Type B pancreatic cell (in vitro differentiated cells): ENCODE measurements at regions not wholly inside any gene's neighbourhood (a gene's known extent, or its start where the extent isn't known, plus 50 kb on each side); places are given as distances from the start of the nearest gene placed in this dataset.

Experiments used
- DNase-seq: peaks from one replicate; pipeline ENCODE4 v3.0.0; 2021; ENCODE audit warnings: mixed read lengths; ENCODE audit not compliant: unreplicated experiment; ENCODE audit errors: extremely low spot score
- H3K27ac Mint-ChIP-seq: 2 replicates; pipeline ENCODE4 v1.8.0; 2021; ENCODE audit warnings: mild to moderate bottlenecking, mixed read lengths
- H3K27me3 Mint-ChIP-seq: 2 replicates; pipeline ENCODE4 v1.8.0; 2021; ENCODE audit warnings: mixed read lengths
- H3K36me3 Mint-ChIP-seq: 2 replicates; pipeline ENCODE4 v1.8.0; 2021; ENCODE audit warnings: mixed read lengths
- H3K4me1 Mint-ChIP-seq: one replicate; pipeline ENCODE4 v1.8.0; 2021; ENCODE audit warnings: mixed read lengths; ENCODE audit not compliant: unreplicated experiment
- H3K4me3 Mint-ChIP-seq: 2 replicates; pipeline ENCODE4 v1.8.0; 2021; ENCODE audit warnings: mild to moderate bottlenecking, mixed read lengths
- H3K9me3 Mint-ChIP-seq: 2 replicates; pipeline ENCODE4 v1.8.0; 2021; ENCODE audit warnings: mixed read lengths
- CTCF ChIP-seq: fragments of 200-600 bp; sonication (generic); conservative IDR thresholded peaks from 2 replicates; pipeline ENCODE4 v1.5.0; 2021; ENCODE audit warnings: antibody characterized with exemption, mild to moderate bottlenecking

- Mint-ChIP-seq H3K4me3 (no peak overlapping the region), H3K4me1 (no peaks in the 10 kb centered on the region), H3K36me3 (no peaks in the 10 kb centered on the region), H3K27me3 (no peaks in the 10 kb centered on the region), H3K27ac (no peak overlapping the region), H3K9me3 (no peaks in the 10 kb centered on the region)
- no peak for DNase-seq
- TF ChIP-seq CTCF, result no peak
Measured at GRCh38 chr3:29195056-29195455, 85.8 kb upstream of the RBMS3 start.

DNA sequence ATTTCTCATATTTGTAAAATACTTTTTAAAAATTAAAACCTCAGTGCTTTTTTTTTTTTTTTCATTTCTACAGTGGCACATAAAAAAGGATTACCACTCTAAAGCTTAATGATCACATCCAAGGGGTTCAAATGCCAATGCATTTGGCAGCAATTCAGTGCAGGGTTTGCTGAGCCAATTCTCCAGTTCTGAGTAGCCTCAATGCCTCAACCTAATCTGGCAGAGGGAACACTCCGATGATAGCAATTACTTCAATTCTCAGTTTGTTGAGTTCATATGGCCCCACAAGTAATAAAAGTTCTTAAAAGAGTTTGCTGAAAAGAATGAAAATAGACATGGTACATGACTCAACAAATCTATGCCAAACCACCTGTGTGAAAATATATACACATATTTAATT is 79.3 kb upstream of the RBMS3 start:
- no peak for TF ChIP-seq CTCF
- H3K27me3 Mint-ChIP-seq, result no peaks in the 10 kb centered on the region
- no peaks in the 10 kb centered on the region for H3K9me3 Mint-ChIP-seq
- H3K36me3 Mint-ChIP-seq, result no peaks in the 10 kb centered on the region
- H3K4me3 Mint-ChIP-seq, result no peak overlapping the region
- DNase-seq, result no peak
- H3K4me1 Mint-ChIP-seq, result no peaks in the 10 kb centered on the region
- H3K27ac Mint-ChIP-seq, result no peak overlapping the region

- no peak for DNase-seq
- Mint-ChIP-seq H3K27me3 (no peaks in the 10 kb centered on the region), H3K4me1 (no peaks in the 10 kb centered on the region), H3K9me3 (no peaks in the 10 kb centered on the region), H3K36me3 (no peaks in the 10 kb centered on the region), H3K4me3 (no peak overlapping the region), H3K27ac (no peak overlapping the region)
- no peak for TF ChIP-seq CTCF
Measured at GRCh38 chr3:29202378-29202777, 78.5 kb upstream of the RBMS3 start.

GRCh38 chr3:29203851-29204250 is 77.0 kb upstream of the RBMS3 start:
- no peak for DNase-seq
- Mint-ChIP-seq H3K27ac (no peak overlapping the region), H3K4me3 (no peak overlapping the region), H3K4me1 (peaks cover 5% of the 10 kb centered on the region), H3K27me3 (no peaks in the 10 kb centered on the region), H3K9me3 (no peaks in the 10 kb centered on the region), H3K36me3 (no peaks in the 10 kb centered on the region)
- TF ChIP-seq CTCF, result no peak

GRCh38 chr3:29207427-29207826 is 73.4 kb upstream of the RBMS3 start:
- Mint-ChIP-seq H3K9me3 (peaks cover 5% of the 10 kb centered on the region), H3K4me3 (no peak overlapping the region), H3K27me3 (no peaks in the 10 kb centered on the region), H3K27ac (no peak overlapping the region), H3K36me3 (no peaks in the 10 kb centered on the region), H3K4me1 (peaks cover 22% of the 10 kb centered on the region)
- no peak for DNase-seq
- no peak for TF ChIP-seq CTCF

DNA sequence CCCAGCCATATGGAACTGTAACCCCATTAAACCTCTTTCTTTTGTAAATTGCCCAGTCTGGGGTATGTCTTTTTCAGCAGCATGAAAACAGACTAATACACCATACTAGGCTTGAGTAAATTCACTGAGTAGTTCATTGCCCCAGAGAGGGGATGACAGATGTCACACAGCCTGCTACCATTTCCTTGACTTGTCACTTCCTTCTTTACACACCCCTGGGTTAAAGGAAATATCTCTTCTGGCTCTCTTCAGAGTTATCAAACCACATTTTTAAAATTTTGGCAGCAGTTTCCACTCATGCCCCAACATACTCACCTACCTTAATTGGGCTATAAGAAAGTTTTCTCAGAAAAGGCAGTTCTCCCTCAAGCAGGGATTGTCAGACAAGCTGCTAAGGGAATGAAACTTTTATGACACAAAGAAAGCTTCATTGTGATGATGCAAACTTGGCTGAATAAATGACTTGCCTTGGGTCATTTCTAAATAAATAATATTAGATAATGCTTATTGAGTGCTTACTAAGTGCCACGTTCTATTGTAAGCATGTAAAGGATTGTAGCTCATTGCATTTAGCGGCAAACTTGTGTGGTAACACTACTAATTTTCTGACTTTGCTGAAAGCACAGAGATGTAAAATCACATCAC is 68.0 kb upstream of the RBMS3 start:
- no peak for TF ChIP-seq CTCF
- Mint-ChIP-seq H3K9me3 (peaks cover 5% of the 10 kb centered on the region), H3K27me3 (no peaks in the 10 kb centered on the region), H3K4me3 (no peak overlapping the region), H3K36me3 (no peaks in the 10 kb centered on the region), H3K27ac (no peak overlapping the region), H3K4me1 (peaks cover 27% of the 10 kb centered on the region)
- DNase-seq, result no peak
